Peyer's patch (tissue), 4 donors: ENCODE measurements at regions not wholly inside any gene's neighbourhood (a gene's known extent, or its start where the extent isn't known, plus 50 kb on each side); places are given as distances from the start of the nearest gene placed in this dataset.
A peak's percentile ranks its signal among the peaks of the same experiment; 100 is the strongest.

Source experiments
- DNase-seq, 3 donors: peaks; one replicate each; pipeline ENCODE4 v3.0.0-alpha.2; 2017 to 2019
- H3K27ac ChIP-seq, 4 donors: fragments of 200-600 bp; sonication (generic); one replicate each; pipeline ENCODE4 v1.5.1; 2016 to 2019
- H3K27me3 ChIP-seq, 2 donors: fragments of 200-600 bp; sonication (generic); one replicate each; pipeline ENCODE4 v1.5.1; 2019
- H3K36me3 ChIP-seq, 3 donors: fragments of 200-600 bp; sonication (generic); one replicate each; pipeline ENCODE4 v1.5.1; 2016 to 2019
- H3K4me1 ChIP-seq, 4 donors: fragments of 200-600 bp; sonication (generic); one replicate each; pipeline ENCODE4 v1.5.1; 2016 to 2019
- H3K4me3 ChIP-seq, 4 donors: fragments of 200-600 bp; sonication (generic); 1 replicate in 3 of 4; 2 replicates in 1 of 4; pipeline ENCODE4 v1.5.1; 2016 to 2019; ENCODE audit warnings: mild to moderate bottlenecking in 1 of 4
- H3K9me3 ChIP-seq, 4 donors: fragments of 200-600 bp; sonication (generic); one replicate each; pipeline ENCODE4 v1.5.1; 2016 to 2019; ENCODE audit warnings: mild to moderate bottlenecking in 1 of 4
- CTCF ChIP-seq, 6 experiments: fragments of 450-650 bp in 4 of 6; fragments of 200-600 bp in 2 of 6; sonication (generic) in 1 of 6; IDR thresholded peaks; one replicate each; pipeline ENCODE4 v1.5.1; 2017 to 2019; ENCODE audit warnings: antibody characterized with exemption in 6 of 6, mild to moderate bottlenecking in 3 of 6, moderate library complexity in 1 of 6
- POLR2A ChIP-seq, 2 donors: fragments of 450-650 bp; IDR thresholded peaks; one replicate each; pipeline ENCODE4 v1.5.1; 2017; ENCODE audit warnings: antibody characterized with exemption in 2 of 2, mild to moderate bottlenecking in 2 of 2, moderate library complexity in 2 of 2

- Histone ChIP-seq H3K27me3 (no peaks in the 10 kb centered on the region), H3K36me3 (no peaks in the 10 kb centered on the region), H3K27ac (no peak overlapping the region), H3K4me1 (no peaks in the 10 kb centered on the region), H3K9me3 (no peaks in the 10 kb centered on the region), H3K4me3 (no peak overlapping the region)
- no peak for DNase-seq
- TF ChIP-seq POLR2A (IDR thresholded peaks at IDR 0.05) (no peak), CTCF (IDR thresholded peaks at IDR 0.05) (no peak)
Observed at GRCh38 chr16:85475233-85475632, 137.9 kb upstream of the GSE1 start.

GRCh38 chr16:85475691-85476300 is 137.3 kb upstream of the GSE1 start:
- no peaks in the 10 kb centered on the region for H3K9me3 ChIP-seq
- no peak overlapping the region for H3K4me3 ChIP-seq
- no peak for DNase-seq
- no peaks in the 10 kb centered on the region for H3K27me3 ChIP-seq
- H3K27ac ChIP-seq: no peak overlapping the region
- no peaks in the 10 kb centered on the region for H3K4me1 ChIP-seq
- no peak for TF ChIP-seq POLR2A (IDR thresholded peaks at IDR 0.05)
- TF ChIP-seq CTCF (IDR thresholded peaks at IDR 0.05): no peak
- no peaks in the 10 kb centered on the region for H3K36me3 ChIP-seq

GRCh38 chr16:85476389-85476788 is 136.7 kb upstream of the GSE1 start:
- Histone ChIP-seq H3K4me3 (no peak overlapping the region), H3K9me3 (no peaks in the 10 kb centered on the region), H3K36me3 (no peaks in the 10 kb centered on the region), H3K27me3 (no peaks in the 10 kb centered on the region), H3K4me1 (no peaks in the 10 kb centered on the region), H3K27ac (no peak overlapping the region)
- TF ChIP-seq CTCF (IDR thresholded peaks at IDR 0.05): no peak
- TF ChIP-seq POLR2A (IDR thresholded peaks at IDR 0.05): no peak
- no peak for DNase-seq

- TF ChIP-seq CTCF (IDR thresholded peaks at IDR 0.05) (no peak), POLR2A (IDR thresholded peaks at IDR 0.05) (no peak)
- H3K36me3 ChIP-seq: no peaks in the 10 kb centered on the region
- no peak overlapping the region for H3K4me3 ChIP-seq
- H3K9me3 ChIP-seq: no peaks in the 10 kb centered on the region
- no peaks in the 10 kb centered on the region for H3K4me1 ChIP-seq
- DNase-seq: no peak
- no peaks in the 10 kb centered on the region for H3K27me3 ChIP-seq
- H3K27ac ChIP-seq: no peak overlapping the region
Observed at GRCh38 chr16:85477801-85478363, 135.2 kb upstream of the GSE1 start.

- peak; percentile 54 to 80 (median 76) for DNase-seq
- Histone ChIP-seq H3K4me1 (no peaks in the 10 kb centered on the region), H3K9me3 (no peaks in the 10 kb centered on the region), H3K36me3 (no peaks in the 10 kb centered on the region), H3K4me3 (no peak overlapping the region), H3K27ac (peak overlapping the region in 1 of 4 donors; percentile 14), H3K27me3 (no peaks in the 10 kb centered on the region)
- TF ChIP-seq POLR2A (IDR thresholded peaks at IDR 0.05): no peak
- TF ChIP-seq CTCF (IDR thresholded peaks at IDR 0.05): peak in 4 of 6 experiments; percentile 44 to 68 (median 63)
Observed at GRCh38 chr16:85479972-85480726, 133.0 kb upstream of the GSE1 start.
